Ishikawa (cell line): ENCODE measurements at regions not wholly inside any gene's neighbourhood (a gene's known extent, or its start where the extent isn't known, plus 50 kb on each side); places are given as distances from the start of the nearest gene placed in this dataset.

Experiments
- CEBPB ChIP-seq: IDR thresholded peaks from 2 replicates; pipeline ENCODE4 v1.6.1; 2012
- CREB1 ChIP-seq: IDR thresholded peaks from 2 replicates; pipeline ENCODE4 v1.6.1; 2012; ENCODE audit warnings: low read depth
- EGR1 ChIP-seq: IDR thresholded peaks from 2 replicates; pipeline ENCODE4 v1.6.1; 2012
- EP300 ChIP-seq: IDR thresholded peaks from 2 replicates; pipeline ENCODE4 v1.6.1; 2012; ENCODE audit warnings: borderline replicate concordance
- FOXM1 ChIP-seq: IDR thresholded peaks from 2 replicates; pipeline ENCODE4 v1.6.1; 2012; ENCODE audit warnings: low read depth, borderline replicate concordance
- MAX ChIP-seq: IDR thresholded peaks from 2 replicates; pipeline ENCODE4 v1.6.1; 2012
- NFIC ChIP-seq: IDR thresholded peaks from 2 replicates; pipeline ENCODE4 v1.6.1; 2012
- RAD21 ChIP-seq: IDR thresholded peaks from 2 replicates; pipeline ENCODE4 v1.6.1; 2012; ENCODE audit warnings: low read depth
- REST ChIP-seq: IDR thresholded peaks from 2 replicates; pipeline ENCODE4 v1.6.1; 2012; ENCODE audit warnings: low read depth, mild to moderate bottlenecking
- TAF1 ChIP-seq: IDR thresholded peaks from 2 replicates; pipeline ENCODE4 v1.6.1; 2012; ENCODE audit warnings: low read depth, mild to moderate bottlenecking
- TCF12 ChIP-seq: IDR thresholded peaks from 2 replicates; pipeline ENCODE4 v1.6.1; 2012; ENCODE audit warnings: low read depth
- TEAD4 ChIP-seq: IDR thresholded peaks from 2 replicates; pipeline ENCODE4 v1.6.1; 2012
- USF1 ChIP-seq: IDR thresholded peaks from 2 replicates; pipeline ENCODE4 v1.6.1; 2012
- YY1 ChIP-seq: IDR thresholded peaks from 2 replicates; pipeline ENCODE4 v1.6.1; 2012; ENCODE audit warnings: low read depth
- ZBTB7A ChIP-seq: IDR thresholded peaks from 2 replicates; pipeline ENCODE4 v1.6.1; 2012; ENCODE audit warnings: low read depth

- no peak for TF ChIP-seq FOXM1
- no peak for TF ChIP-seq CREB1
- no peak for TF ChIP-seq TAF1
- no peak for TF ChIP-seq USF1
- TF ChIP-seq EGR1, result no peak
- TF ChIP-seq ZBTB7A, result no peak
Measured at GRCh38 chr10:65419629-65420028, 1506.2 kb upstream of the LRRTM3 start.

- TF ChIP-seq CREB1 (no peak), MAX (no peak), USF1 (no peak)
Measured at GRCh38 chr10:65423043-65423442, 1502.8 kb upstream of the LRRTM3 start.

- TF ChIP-seq CREB1 (no peak), USF1 (no peak), REST (no peak), TCF12 (no peak), YY1 (no peak), ZBTB7A (no peak), TAF1 (no peak), CEBPB (no peak), EGR1 (no peak), EP300 (no peak), RAD21 (no peak), FOXM1 (no peak), NFIC (no peak), TEAD4 (no peak), MAX (no peak)
Measured at GRCh38 chr10:65430979-65431378, 1494.9 kb upstream of the LRRTM3 start.

- TF ChIP-seq YY1 (no peak), MAX (no peak), FOXM1 (no peak), REST (no peak), TEAD4 (no peak)
Measured at GRCh38 chr10:65470986-65471385, 1454.8 kb upstream of the LRRTM3 start.

GRCh38 chr10:65482848-65483247 is 1443.0 kb upstream of the LRRTM3 start:
- TF ChIP-seq NFIC (no peak), TCF12 (no peak), RAD21 (no peak), TEAD4 (no peak), EGR1 (no peak), REST (no peak), MAX (no peak), YY1 (no peak), USF1 (no peak), CREB1 (no peak), FOXM1 (no peak), TAF1 (no peak), ZBTB7A (no peak), CEBPB (no peak), EP300 (no peak)
